CD14-positive monocyte (primary cell): ENCODE measurements at regions not wholly inside any gene's neighbourhood (a gene's known extent, or its start where the extent isn't known, plus 50 kb on each side); places are given as distances from the start of the nearest gene placed in this dataset.

Source experiments
- DNase-seq, 3 donors: peaks; one replicate each; pipeline ENCODE4 v3.0.0-alpha.2; 2011 to 2022
- H2AFZ ChIP-seq: 2 replicates; pipeline ENCODE4 v1.6.0; 2012; ENCODE audit warnings: mild to moderate bottlenecking, low read depth, low read length, inconsistent platforms; ENCODE audit not compliant: insufficient read depth, poor library complexity, severe bottlenecking
- H3K27ac ChIP-seq, 2 donors: 1 replicate in 1 of 2; 2 replicates in 1 of 2; pipeline ENCODE4 v1.5.1; 2012 to 2013; ENCODE audit warnings: low read length in 2 of 2, control low read depth in 1 of 2, inconsistent platforms in 1 of 2, low read depth in 1 of 2, mild to moderate bottlenecking in 1 of 2
- H3K27me3 ChIP-seq, 2 donors: one replicate each; pipeline versions ENCODE4 v1.6.0 to v1.6.1; 2011 to 2013; ENCODE audit warnings: low read length in 2 of 2; ENCODE audit not compliant: control insufficient read depth in 2 of 2, insufficient read depth in 2 of 2
- H3K36me3 ChIP-seq, 2 donors: replicated peaks in 1 of 2; 1 replicate in 1 of 2; 2 replicates in 1 of 2; pipeline versions ENCODE4 v1.5.1 to v1.6.1; 2012 to 2013; ENCODE audit warnings: low read length in 2 of 2, control low read depth in 1 of 2, inconsistent platforms in 1 of 2, mild to moderate bottlenecking in 1 of 2; ENCODE audit not compliant: insufficient read depth in 2 of 2, control insufficient read depth in 1 of 2
- H3K4me1 ChIP-seq, 2 donors: 1 replicate in 1 of 2; 2 replicates in 1 of 2; pipeline versions ENCODE4 v1.5.1 to v1.6.1; 2012 to 2013; ENCODE audit warnings: low read length in 2 of 2, control low read depth in 1 of 2, inconsistent platforms in 1 of 2, mild to moderate bottlenecking in 1 of 2, moderate library complexity in 1 of 2; ENCODE audit not compliant: insufficient read depth in 2 of 2, control insufficient read depth in 1 of 2
- H3K4me2 ChIP-seq: replicated peaks from 2 replicates; pipeline ENCODE3; 2012; ENCODE audit warnings: low read length, moderate library complexity, mild to moderate bottlenecking; ENCODE audit not compliant: poor library complexity, severe bottlenecking; ENCODE audit errors: extremely low read depth
- H3K4me3 ChIP-seq, 3 experiments: fragments of 200-600 bp in 1 of 3; sonication (generic) in 1 of 3; replicated peaks in 1 of 3; 1 replicate in 2 of 3; 2 replicates in 1 of 3; pipeline ENCODE4 v1.5.1; 2011 to 2013; ENCODE audit warnings: low read length in 3 of 3, mild to moderate bottlenecking in 3 of 3, control low read depth in 2 of 3, low read depth in 2 of 3, inconsistent platforms in 1 of 3, moderate library complexity in 1 of 3
- H3K79me2 ChIP-seq: 2 replicates; pipeline ENCODE4 v1.6.0; 2012; ENCODE audit warnings: mild to moderate bottlenecking, control low read depth, inconsistent platforms, low read length, moderate library complexity; ENCODE audit not compliant: insufficient read depth
- H3K9ac ChIP-seq: 2 replicates; pipeline ENCODE4 v1.6.0; 2017; ENCODE audit warnings: low read length, mild to moderate bottlenecking; ENCODE audit not compliant: insufficient read depth, poor library complexity, severe bottlenecking
- H3K9me3 ChIP-seq, 2 donors: replicated peaks in 1 of 2; 1 replicate in 1 of 2; 2 replicates in 1 of 2; pipeline versions ENCODE4 v1.5.1 to v1.6.1; 2012 to 2013; ENCODE audit warnings: low read length in 2 of 2, control low read depth in 1 of 2; ENCODE audit not compliant: control insufficient read depth in 1 of 2, insufficient read depth in 1 of 2
- H4K20me1 ChIP-seq: 2 replicates; pipeline ENCODE4 v1.6.0; 2012; ENCODE audit warnings: mild to moderate bottlenecking, low read length, control low read depth, moderate library complexity; ENCODE audit not compliant: insufficient read depth
- H3K27ac Mint-ChIP-seq, 7 donors: one replicate each; pipeline ENCODE4 v1.8.0; 2020; ENCODE audit warnings: mild to moderate bottlenecking in 7 of 7, mixed read lengths in 7 of 7, moderate library complexity in 6 of 7, inconsistent platforms in 2 of 7
- H3K27me3 Mint-ChIP-seq, 3 donors: one replicate each; pipeline ENCODE4 v1.8.0; 2021 to 2022; ENCODE audit warnings: low read depth in 3 of 3, mild to moderate bottlenecking in 3 of 3, mixed read lengths in 3 of 3, moderate library complexity in 3 of 3, inconsistent platforms in 1 of 3
- H3K36me3 Mint-ChIP-seq, 2 donors: one replicate each; pipeline ENCODE4 v1.8.0; 2020; ENCODE audit warnings: mixed read lengths in 2 of 2, inconsistent platforms in 1 of 2, mild to moderate bottlenecking in 1 of 2
- H3K4me1 Mint-ChIP-seq: one replicate; pipeline ENCODE4 v1.8.0; 2020; ENCODE audit warnings: mild to moderate bottlenecking, mixed read lengths
- H3K4me3 Mint-ChIP-seq, 2 donors: one replicate each; pipeline ENCODE4 v1.8.0; 2020; ENCODE audit warnings: mild to moderate bottlenecking in 2 of 2, mixed read lengths in 2 of 2, moderate library complexity in 1 of 2
- H3K9me3 Mint-ChIP-seq, 7 donors: one replicate each; pipeline ENCODE4 v1.8.0; 2020 to 2022; ENCODE audit warnings: mixed read lengths in 7 of 7, mild to moderate bottlenecking in 6 of 7, moderate library complexity in 6 of 7, inconsistent platforms in 2 of 7
- CTCF ChIP-seq: fragments of 200-600 bp; IDR thresholded peaks from one replicate; pipeline ENCODE4 v1.8.0; 2022; ENCODE audit warnings: antibody characterized with exemption, mild to moderate bottlenecking
- WGBS: methylation state at CpG from one replicate; pipeline ENCODE4 v1.1.5; 2013; ENCODE audit warnings: missing lambda C conversion rate; ENCODE audit not compliant: insufficient coverage; 5-methylcytosine and 5-hydroxymethylcytosine counted together
- intact Hi-C, 2 donors: fragments of 100-400 bp; cut with micrococcal nuclease; formaldehyde crosslinking; loops; one replicate each; pipeline versions ENCODE4 v1.15.0 to v1.15.1; 2023

GRCh38 chr12:92395322-92395721 lies 249.7 kb upstream of the BTG1 start:
- Mint-ChIP-seq H3K4me3 (no peak overlapping the region), H3K27ac (no peak overlapping the region), H3K4me1 (peaks cover 9% of the 10 kb centered on the region), H3K9me3 (peaks cover 17 to 42% (median 27%) of the 10 kb centered on the region in 7 donors), H3K27me3 (peaks cover 0 to 5% (median 0%) of the 10 kb centered on the region in 3 donors), H3K36me3 (peaks cover 0 to 4% of the 10 kb centered on the region in 2 donors)
- Histone ChIP-seq H3K79me2 (no peaks in the 10 kb centered on the region), H3K4me2 (no peak overlapping the region), H3K27me3 (no peaks in the 10 kb centered on the region), H2AFZ (no peak overlapping the region), H4K20me1 (no peaks in the 10 kb centered on the region), H3K27ac (no peak overlapping the region), H3K9me3 (peaks cover 18 to 20% of the 10 kb centered on the region in 2 donors), H3K4me1 (no peaks in the 10 kb centered on the region), H3K36me3 (no peaks in the 10 kb centered on the region), H3K4me3 (no peak overlapping the region), H3K9ac (no peak overlapping the region)
- intact Hi-C loops = no loop called here
- DNase-seq = no peak
- WGBS = 93% methylated on average over 2 of the region's 2 CpGs
- no peak for TF ChIP-seq CTCF

DNA sequence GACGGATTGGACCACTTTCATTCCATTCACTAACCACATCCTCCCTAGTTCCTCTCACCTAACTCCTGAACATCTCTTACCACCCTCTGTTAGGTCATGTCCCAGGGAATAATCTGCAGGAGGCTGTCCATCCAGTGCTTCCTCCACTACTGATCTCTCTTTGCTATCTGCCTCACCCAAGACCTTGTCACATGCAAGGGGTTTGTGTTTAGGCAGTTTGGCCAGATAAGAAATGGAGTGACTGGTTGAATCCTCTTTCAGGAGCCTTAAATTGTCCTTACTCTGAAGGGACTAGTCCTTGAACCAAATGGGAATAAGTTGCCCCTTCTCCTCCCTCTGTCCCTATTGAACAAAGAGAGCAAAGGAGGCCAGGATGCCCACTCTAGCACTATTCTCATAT lies 249.2 kb upstream of the BTG1 start:
- H3K4me1 ChIP-seq = no peaks in the 10 kb centered on the region
- H4K20me1 ChIP-seq = no peaks in the 10 kb centered on the region
- peaks cover 6% of the 10 kb centered on the region for H3K4me1 Mint-ChIP-seq
- H3K4me3 ChIP-seq = no peak overlapping the region
- H3K4me3 Mint-ChIP-seq = no peak overlapping the region
- no peak overlapping the region for H3K27ac Mint-ChIP-seq
- no peak for TF ChIP-seq CTCF
- H3K27me3 Mint-ChIP-seq = peaks cover 0 to 5% (median 0%) of the 10 kb centered on the region in 3 donors
- intact Hi-C loops = no loop called here
- no peaks in the 10 kb centered on the region for H3K27me3 ChIP-seq
- H3K9ac ChIP-seq = no peak overlapping the region
- no peak overlapping the region for H3K27ac ChIP-seq
- H2AFZ ChIP-seq = no peak overlapping the region
- H3K4me2 ChIP-seq = no peak overlapping the region
- DNase-seq = no peak
- H3K9me3 Mint-ChIP-seq = peaks cover 17 to 42% (median 27%) of the 10 kb centered on the region in 7 donors
- 100% methylated on average over 1 of the region's 1 CpG for WGBS
- peaks cover 0 to 4% of the 10 kb centered on the region in 2 donors for H3K36me3 Mint-ChIP-seq
- H3K9me3 ChIP-seq = peaks cover 18 to 20% of the 10 kb centered on the region in 2 donors
- H3K79me2 ChIP-seq = no peaks in the 10 kb centered on the region
- no peaks in the 10 kb centered on the region for H3K36me3 ChIP-seq
